Glutamatergic neuron (in vitro differentiated cells): ENCODE measurements at regions not wholly inside any gene's neighbourhood (a gene's known extent, or its start where the extent isn't known, plus 50 kb on each side); places are given as distances from the start of the nearest gene placed in this dataset.

Experiments
- DNase-seq: peaks from one replicate; pipeline ENCODE4 v3.0.0; 2022
- H3K27ac Mint-ChIP-seq: one replicate; pipeline ENCODE4 v1.8.0; 2020; ENCODE audit warnings: mild to moderate bottlenecking, mixed read lengths, inconsistent platforms; ENCODE audit not compliant: unreplicated experiment
- H3K27me3 Mint-ChIP-seq: one replicate; pipeline ENCODE4 v1.8.0; 2020; ENCODE audit warnings: mild to moderate bottlenecking, moderate library complexity, mixed read lengths, inconsistent platforms; ENCODE audit not compliant: unreplicated experiment
- H3K36me3 Mint-ChIP-seq: one replicate; pipeline ENCODE4 v1.8.0; 2020; ENCODE audit warnings: mild to moderate bottlenecking, mixed read lengths, inconsistent platforms; ENCODE audit not compliant: unreplicated experiment
- H3K4me1 Mint-ChIP-seq: one replicate; pipeline ENCODE4 v1.8.0; 2020; ENCODE audit warnings: mild to moderate bottlenecking, low read depth, mixed read lengths, inconsistent platforms; ENCODE audit not compliant: unreplicated experiment
- H3K4me3 Mint-ChIP-seq: one replicate; pipeline ENCODE4 v1.8.0; 2020; ENCODE audit warnings: mild to moderate bottlenecking, mixed read lengths, inconsistent platforms; ENCODE audit not compliant: unreplicated experiment
- H3K9me3 Mint-ChIP-seq: one replicate; pipeline ENCODE4 v1.8.0; 2020; ENCODE audit warnings: mild to moderate bottlenecking, moderate library complexity, mixed read lengths, inconsistent platforms; ENCODE audit not compliant: unreplicated experiment
- TF ChIP-seq, protein P1 (sequence below): fragments of 200-600 bp; sonication (generic); IDR thresholded peaks from one replicate; pipeline ENCODE4 v1.5.0; 2021; ENCODE audit not compliant: partially characterized antibody, unreplicated experiment

DNA sequence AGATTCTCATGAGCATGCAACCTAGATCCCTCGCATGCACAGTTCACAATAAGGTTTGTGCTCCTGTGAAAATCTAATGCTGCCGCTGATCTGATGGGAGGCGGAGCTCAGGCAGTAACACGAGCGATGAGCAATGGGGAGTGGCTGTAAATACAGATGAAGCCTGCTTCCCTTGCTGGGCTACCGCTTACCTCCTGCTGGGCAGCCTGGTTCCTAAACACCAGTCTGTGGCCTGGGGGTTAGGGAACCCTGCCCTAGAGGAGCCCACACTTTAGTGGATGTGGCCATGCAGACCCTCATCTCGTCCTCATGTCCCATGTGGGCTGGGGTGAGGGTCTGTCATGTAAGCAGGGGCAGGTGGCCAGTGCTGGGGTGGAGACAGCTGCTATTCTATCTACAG, 417.6 kb downstream of the GLRX3 start:
- peaks cover 13% of the 10 kb centered on the region for H3K27me3 Mint-ChIP-seq
- no peak overlapping the region for H3K4me3 Mint-ChIP-seq
- TF ChIP-seq, protein P1, sequence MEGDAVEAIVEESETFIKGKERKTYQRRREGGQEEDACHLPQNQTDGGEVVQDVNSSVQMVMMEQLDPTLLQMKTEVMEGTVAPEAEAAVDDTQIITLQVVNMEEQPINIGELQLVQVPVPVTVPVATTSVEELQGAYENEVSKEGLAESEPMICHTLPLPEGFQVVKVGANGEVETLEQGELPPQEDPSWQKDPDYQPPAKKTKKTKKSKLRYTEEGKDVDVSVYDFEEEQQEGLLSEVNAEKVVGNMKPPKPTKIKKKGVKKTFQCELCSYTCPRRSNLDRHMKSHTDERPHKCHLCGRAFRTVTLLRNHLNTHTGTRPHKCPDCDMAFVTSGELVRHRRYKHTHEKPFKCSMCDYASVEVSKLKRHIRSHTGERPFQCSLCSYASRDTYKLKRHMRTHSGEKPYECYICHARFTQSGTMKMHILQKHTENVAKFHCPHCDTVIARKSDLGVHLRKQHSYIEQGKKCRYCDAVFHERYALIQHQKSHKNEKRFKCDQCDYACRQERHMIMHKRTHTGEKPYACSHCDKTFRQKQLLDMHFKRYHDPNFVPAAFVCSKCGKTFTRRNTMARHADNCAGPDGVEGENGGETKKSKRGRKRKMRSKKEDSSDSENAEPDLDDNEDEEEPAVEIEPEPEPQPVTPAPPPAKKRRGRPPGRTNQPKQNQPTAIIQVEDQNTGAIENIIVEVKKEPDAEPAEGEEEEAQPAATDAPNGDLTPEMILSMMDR = no peak
- H3K36me3 Mint-ChIP-seq = peaks cover 16% of the 10 kb centered on the region
- peaks cover 20% of the 10 kb centered on the region for H3K9me3 Mint-ChIP-seq
- no peak for DNase-seq
- peak overlapping the region; percentile 43 for H3K27ac Mint-ChIP-seq
- H3K4me1 Mint-ChIP-seq = peaks cover 7% of the 10 kb centered on the region

DNA sequence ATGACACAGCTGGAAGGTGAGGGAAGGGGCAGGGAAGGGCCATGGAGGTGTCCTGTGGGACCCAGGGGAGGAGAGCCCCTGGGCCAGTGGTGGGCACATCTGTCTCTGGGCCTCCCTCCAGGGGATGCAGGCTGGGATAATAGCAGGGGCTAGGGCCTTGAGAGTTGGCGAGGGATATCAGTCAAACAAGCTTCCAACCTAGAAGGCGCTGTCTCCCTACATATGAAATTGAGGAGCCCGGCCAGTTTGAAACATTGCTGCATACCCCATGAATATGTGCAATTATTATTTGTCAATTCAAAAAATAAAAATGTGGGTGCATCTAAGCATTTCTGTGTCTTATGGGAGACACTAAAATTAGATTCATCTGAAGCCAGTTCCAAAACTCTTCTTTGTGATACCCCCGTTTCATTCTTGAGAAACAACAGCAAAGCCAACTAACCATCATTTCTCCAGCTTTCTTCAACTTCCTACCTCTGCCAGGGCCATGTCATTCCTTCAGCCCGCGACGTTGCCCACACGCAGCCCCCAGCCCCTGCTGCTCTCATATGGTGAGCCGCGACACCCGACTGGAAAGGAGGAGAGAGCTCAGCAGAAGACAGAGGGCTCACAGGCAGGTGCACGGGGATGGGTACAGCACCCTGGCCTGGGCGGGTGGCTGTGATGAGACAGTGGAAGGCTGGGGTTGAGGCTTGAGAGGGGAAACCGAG, 418.7 kb downstream of the GLRX3 start:
- no peak for DNase-seq
- Mint-ChIP-seq H3K9me3 (peaks cover 18% of the 10 kb centered on the region), H3K4me1 (peaks cover 9% of the 10 kb centered on the region), H3K4me3 (no peak overlapping the region), H3K27me3 (peaks cover 13% of the 10 kb centered on the region), H3K36me3 (peaks cover 16% of the 10 kb centered on the region), H3K27ac (no peak overlapping the region)
- TF ChIP-seq, protein P1 = no peak

GRCh38 chr10:130555411-130555750, 419.2 kb downstream of the GLRX3 start:
- peaks cover 9% of the 10 kb centered on the region for H3K4me1 Mint-ChIP-seq
- H3K9me3 Mint-ChIP-seq = peaks cover 17% of the 10 kb centered on the region
- no peak overlapping the region for H3K27ac Mint-ChIP-seq
- TF ChIP-seq, protein P1 = no peak
- H3K27me3 Mint-ChIP-seq = peaks cover 13% of the 10 kb centered on the region
- no peak overlapping the region for H3K4me3 Mint-ChIP-seq
- peaks cover 16% of the 10 kb centered on the region for H3K36me3 Mint-ChIP-seq
- DNase-seq = no peak

GRCh38 chr10:130557181-130557845, 421.1 kb downstream of the GLRX3 start:
- Mint-ChIP-seq H3K27ac (no peak overlapping the region), H3K36me3 (peaks cover 16% of the 10 kb centered on the region), H3K4me1 (peaks cover 9% of the 10 kb centered on the region), H3K4me3 (no peak overlapping the region), H3K27me3 (peaks cover 11% of the 10 kb centered on the region), H3K9me3 (peaks cover 17% of the 10 kb centered on the region)
- no peak for DNase-seq
- TF ChIP-seq, protein P1 = no peak
